ENCODE measurements at regions not wholly inside any gene's neighbourhood (a gene's known extent, or its start where the extent isn't known, plus 50 kb on each side); places are given as distances from the start of the nearest gene placed in this dataset.

DNA sequence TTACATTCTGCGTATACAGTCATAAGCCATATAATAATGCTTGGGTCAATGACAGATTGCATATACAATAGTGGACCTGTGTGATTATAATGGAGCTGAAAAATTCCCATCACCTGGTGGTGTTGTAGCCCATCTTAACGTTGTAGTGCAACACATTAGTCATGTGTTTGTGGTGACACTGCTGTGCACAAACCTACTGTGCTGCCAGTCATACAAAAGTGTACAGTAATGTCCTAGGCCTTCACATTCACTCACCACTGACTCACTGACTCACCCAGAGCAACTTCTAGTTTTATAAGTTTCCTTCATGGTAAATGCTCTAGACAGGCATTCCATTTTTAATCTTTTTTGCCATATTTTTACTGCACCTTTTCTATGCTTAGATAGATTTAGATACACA, 194.8 kb upstream of the SEL1L start:
- POLR2A ChIA-PET: no interaction called here
- H3K36me3 Mint-ChIP-seq: peaks cover 2% of the 10 kb centered on the region; the same call in 1 of the 2 replicates
- no peak for ATAC-seq
- no peak for TF ChIP-seq RELA (CRISPR knock-in tag; IDR thresholded peaks at IDR 0.05; ENCODE audit: borderline replicate concordance)
- TF ChIP-seq GTF2I (CRISPR knock-in tag; conservative IDR thresholded peaks at IDR 0.05): no peak
- no peak for TF ChIP-seq FOXJ3 (CRISPR knock-in tag; IDR thresholded peaks at IDR 0.05; ENCODE audit: borderline replicate concordance)
- no peak overlapping the region for H3K4me3 Mint-ChIP-seq
- no peak overlapping the region for H3K27ac Mint-ChIP-seq
- no peaks in the 10 kb centered on the region for H3K27me3 Mint-ChIP-seq (ENCODE audit: low read depth)
- CTCF ChIA-PET: no interaction called here
- H3K4me1 Mint-ChIP-seq: no peaks in the 10 kb centered on the region
- peaks cover 5% of the 10 kb centered on the region for H3K9me3 Mint-ChIP-seq
- DNase-seq (ENCODE audit: low spot score): no peak

- Mint-ChIP-seq H3K4me1 (no peaks in the 10 kb centered on the region), H3K4me3 (no peak overlapping the region), H3K9me3 (peaks cover 17% of the 10 kb centered on the region), H3K27ac (no peak overlapping the region), H3K27me3 (ENCODE audit: low read depth) (no peaks in the 10 kb centered on the region), H3K36me3 (peaks cover 13% of the 10 kb centered on the region)
- ChIA-PET CTCF (no interaction called here), POLR2A (no interaction called here)
- TF ChIP-seq MXD4 (CRISPR knock-in tag; IDR thresholded peaks at IDR 0.05; ENCODE audit: borderline replicate concordance) (no peak), CBFB (CRISPR knock-in tag; IDR thresholded peaks at IDR 0.05; ENCODE audit: low read depth) (no peak), ZNF138 (CRISPR knock-in tag; conservative IDR thresholded peaks at IDR 0.05) (no peak), RELA (CRISPR knock-in tag; IDR thresholded peaks at IDR 0.05; ENCODE audit: borderline replicate concordance) (no peak), ESRRA (CRISPR knock-in tag; IDR thresholded peaks at IDR 0.05; ENCODE audit: borderline replicate concordance) (no peak)
- ATAC-seq: no peak
- DNase-seq (ENCODE audit: low spot score): no peak
Observed at GRCh38 chr14:81729622-81730021, 196.0 kb upstream of the SEL1L start.

DNA sequence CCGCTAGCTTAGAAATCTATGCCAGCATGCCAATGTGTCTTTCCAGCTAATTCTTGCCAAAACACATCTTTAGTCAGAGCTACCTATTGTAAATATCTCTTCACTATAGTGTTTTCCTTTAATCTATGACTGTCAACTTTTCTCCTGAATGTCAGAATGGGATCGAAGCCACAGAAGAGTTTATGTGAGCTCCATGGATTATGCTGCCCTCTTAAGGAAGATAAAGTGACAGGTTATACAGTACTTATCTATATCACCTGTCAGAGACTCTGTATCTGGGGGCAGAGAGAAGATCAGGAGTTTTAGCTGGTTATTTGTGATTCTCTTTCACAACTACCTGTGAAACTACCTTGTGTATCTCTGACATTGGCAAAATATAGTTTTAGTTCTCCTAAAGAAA, 204.3 kb upstream of the SEL1L start:
- TF ChIP-seq, protein P1, sequence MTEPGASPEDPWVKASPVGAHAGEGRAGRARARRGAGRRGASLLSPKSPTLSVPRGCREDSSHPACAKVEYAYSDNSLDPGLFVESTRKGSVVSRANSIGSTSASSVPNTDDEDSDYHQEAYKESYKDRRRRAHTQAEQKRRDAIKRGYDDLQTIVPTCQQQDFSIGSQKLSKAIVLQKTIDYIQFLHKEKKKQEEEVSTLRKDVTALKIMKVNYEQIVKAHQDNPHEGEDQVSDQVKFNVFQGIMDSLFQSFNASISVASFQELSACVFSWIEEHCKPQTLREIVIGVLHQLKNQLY (CRISPR knock-in tag; IDR thresholded peaks at IDR 0.05): no peak
- TF ChIP-seq, protein P2, sequence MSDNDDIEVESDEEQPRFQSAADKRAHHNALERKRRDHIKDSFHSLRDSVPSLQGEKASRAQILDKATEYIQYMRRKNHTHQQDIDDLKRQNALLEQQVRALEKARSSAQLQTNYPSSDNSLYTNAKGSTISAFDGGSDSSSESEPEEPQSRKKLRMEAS (CRISPR knock-in tag; IDR thresholded peaks at IDR 0.05): no peak
- no peak for TF ChIP-seq IRF2 (CRISPR knock-in tag; IDR thresholded peaks at IDR 0.05; ENCODE audit: borderline replicate concordance, low read depth)
- TF ChIP-seq, protein P3, sequence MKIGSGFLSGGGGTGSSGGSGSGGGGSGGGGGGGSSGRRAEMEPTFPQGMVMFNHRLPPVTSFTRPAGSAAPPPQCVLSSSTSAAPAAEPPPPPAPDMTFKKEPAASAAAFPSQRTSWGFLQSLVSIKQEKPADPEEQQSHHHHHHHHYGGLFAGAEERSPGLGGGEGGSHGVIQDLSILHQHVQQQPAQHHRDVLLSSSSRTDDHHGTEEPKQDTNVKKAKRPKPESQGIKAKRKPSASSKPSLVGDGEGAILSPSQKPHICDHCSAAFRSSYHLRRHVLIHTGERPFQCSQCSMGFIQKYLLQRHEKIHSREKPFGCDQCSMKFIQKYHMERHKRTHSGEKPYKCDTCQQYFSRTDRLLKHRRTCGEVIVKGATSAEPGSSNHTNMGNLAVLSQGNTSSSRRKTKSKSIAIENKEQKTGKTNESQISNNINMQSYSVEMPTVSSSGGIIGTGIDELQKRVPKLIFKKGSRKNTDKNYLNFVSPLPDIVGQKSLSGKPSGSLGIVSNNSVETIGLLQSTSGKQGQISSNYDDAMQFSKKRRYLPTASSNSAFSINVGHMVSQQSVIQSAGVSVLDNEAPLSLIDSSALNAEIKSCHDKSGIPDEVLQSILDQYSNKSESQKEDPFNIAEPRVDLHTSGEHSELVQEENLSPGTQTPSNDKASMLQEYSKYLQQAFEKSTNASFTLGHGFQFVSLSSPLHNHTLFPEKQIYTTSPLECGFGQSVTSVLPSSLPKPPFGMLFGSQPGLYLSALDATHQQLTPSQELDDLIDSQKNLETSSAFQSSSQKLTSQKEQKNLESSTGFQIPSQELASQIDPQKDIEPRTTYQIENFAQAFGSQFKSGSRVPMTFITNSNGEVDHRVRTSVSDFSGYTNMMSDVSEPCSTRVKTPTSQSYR (CRISPR knock-in tag; IDR thresholded peaks at IDR 0.05): no peak
- no peak for TF ChIP-seq CDX4 (CRISPR knock-in tag; IDR thresholded peaks at IDR 0.05; ENCODE audit: borderline replicate concordance)
- TF ChIP-seq ZNF532 (CRISPR knock-in tag; IDR thresholded peaks at IDR 0.05; ENCODE audit: borderline replicate concordance): no peak
- TF ChIP-seq GTF2I (CRISPR knock-in tag; conservative IDR thresholded peaks at IDR 0.05): no peak
- Mint-ChIP-seq H3K27ac (no peak overlapping the region), H3K9me3 (peaks cover 36% of the 10 kb centered on the region), H3K27me3 (ENCODE audit: low read depth) (no peaks in the 10 kb centered on the region; the same call in 1 of the 2 replicates), H3K4me1 (no peaks in the 10 kb centered on the region), H3K4me3 (no peak overlapping the region), H3K36me3 (peaks cover 13% of the 10 kb centered on the region)
- ChIA-PET CTCF (interaction anchor here (0.6 to 1.7 kb wide), 5 partner anchors 10 to 306 kb away, joined by 3 to 4 read pairs (median 3); no protein-coding TSS in a partner anchor), POLR2A (no interaction called here)
- no peak for DNase-seq (ENCODE audit: low spot score)
- peak; percentile 43; the same call in 1 of the 2 replicates for ATAC-seq

All from WTC11 (cell line).